GM23338 (cell line): ENCODE measurements at regions not wholly inside any gene's neighbourhood (a gene's known extent, or its start where the extent isn't known, plus 50 kb on each side); places are given as distances from the start of the nearest gene placed in this dataset.

ENCODE experiments used
- ATAC-seq: fragments of 200-7000 bp; cut with Tn5 transposase; 3 replicates; pipeline ENCODE4 v1.9.1; 2020
- DNase-seq: peaks from one replicate; pipeline ENCODE4 v3.0.0-alpha.2; 2015; ENCODE audit warnings: low spot score
- H2AFZ ChIP-seq: fragments of 200-600 bp; sonication (generic); 2 replicates; pipeline ENCODE4 v1.8.0; 2016; ENCODE audit warnings: antibody characterized with exemption, mild to moderate bottlenecking, moderate library complexity
- H3F3A ChIP-seq: fragments of 200-600 bp; sonication (generic); replicated peaks from 2 replicates; pipeline ENCODE4 v1.8.0; 2017; ENCODE audit warnings: antibody characterized with exemption, mixed run types, low read depth
- H3K27ac ChIP-seq: fragments of 200-600 bp; sonication (generic); 2 replicates; pipeline ENCODE4 v1.6.1; 2016; ENCODE audit warnings: low read depth
- H3K27me3 ChIP-seq: fragments of 200-600 bp; sonication (generic); 2 replicates; pipeline ENCODE4 v1.8.0; 2016; ENCODE audit warnings: mild to moderate bottlenecking, mixed run types, moderate library complexity; ENCODE audit not compliant: insufficient read depth
- H3K36me3 ChIP-seq: fragments of 200-600 bp; sonication (generic); 2 replicates; pipeline ENCODE4 v1.8.0; 2016; ENCODE audit warnings: mild to moderate bottlenecking; ENCODE audit not compliant: insufficient read depth
- H3K4me1 ChIP-seq: fragments of 200-600 bp; sonication (generic); 2 replicates; pipeline ENCODE4 v1.8.0; 2016; ENCODE audit warnings: mild to moderate bottlenecking, moderate library complexity; ENCODE audit not compliant: insufficient read depth
- H3K4me2 ChIP-seq: fragments of 200-600 bp; sonication (generic); 2 replicates; pipeline ENCODE4 v1.7.1; 2017; ENCODE audit warnings: mixed run types
- H3K4me3 ChIP-seq: fragments of 200-600 bp; sonication (generic); 2 replicates; pipeline ENCODE4 v1.6.1; 2016; ENCODE audit warnings: mixed run types
- H3K79me2 ChIP-seq: fragments of 200-600 bp; sonication (generic); replicated peaks from 2 replicates; pipeline ENCODE4 v1.8.0; 2017; ENCODE audit warnings: mild to moderate bottlenecking; ENCODE audit not compliant: insufficient read depth
- H3K9me2 ChIP-seq: fragments of 200-600 bp; sonication (generic); 2 replicates; pipeline ENCODE4 v1.8.0; 2017; ENCODE audit not compliant: insufficient read depth
- H4K20me1 ChIP-seq: fragments of 200-600 bp; sonication (generic); replicated peaks from 2 replicates; pipeline ENCODE4 v1.8.0; 2017; ENCODE audit warnings: mild to moderate bottlenecking; ENCODE audit not compliant: insufficient read depth
- H3K27ac Mint-ChIP-seq: 2 replicates; pipeline ENCODE4 v1.8.0; 2020; ENCODE audit warnings: inconsistent platforms, mild to moderate bottlenecking, moderate library complexity, mixed read lengths
- H3K27me3 Mint-ChIP-seq: 3 replicates; pipeline ENCODE4 v1.8.0; 2022; ENCODE audit warnings: low read depth, mild to moderate bottlenecking, moderate library complexity, mixed read lengths, inconsistent platforms; ENCODE audit not compliant: insufficient read depth, poor library complexity
- H3K36me3 Mint-ChIP-seq: 3 replicates; pipeline ENCODE4 v1.8.0; 2021; ENCODE audit warnings: low read depth, mild to moderate bottlenecking, inconsistent platforms, moderate library complexity, mixed read lengths
- H3K4me1 Mint-ChIP-seq: 3 replicates; pipeline ENCODE4 v1.8.0; 2020; ENCODE audit warnings: mild to moderate bottlenecking, inconsistent platforms, mixed read lengths
- H3K4me3 Mint-ChIP-seq: 3 replicates; pipeline ENCODE4 v1.8.0; 2021; ENCODE audit warnings: moderate library complexity, mild to moderate bottlenecking, inconsistent platforms, mixed read lengths
- H3K9me3 Mint-ChIP-seq: 3 replicates; pipeline ENCODE4 v1.8.0; 2020; ENCODE audit warnings: moderate library complexity, mild to moderate bottlenecking, inconsistent platforms, mixed read lengths
- CREB1 ChIP-seq: fragments of 250-450 bp; sonication (Bioruptor Pico); IDR thresholded peaks from 2 replicates; pipeline ENCODE4 v1.5.0; 2020; ENCODE audit warnings: low read depth, mild to moderate bottlenecking, moderate library complexity
- EZH2phosphoT487 ChIP-seq: fragments of 200-600 bp; sonication (generic); IDR thresholded peaks from one replicate; pipeline ENCODE4 v1.8.1; 2018; ENCODE audit warnings: antibody characterized with exemption; ENCODE audit not compliant: unreplicated experiment
- JUNB ChIP-seq: IDR thresholded peaks from one replicate; pipeline ENCODE4 v1.6.1; 2016; ENCODE audit warnings: antibody characterized with exemption; ENCODE audit not compliant: unreplicated experiment
- POLR2AphosphoS5 ChIP-seq: IDR thresholded peaks from 2 replicates; pipeline ENCODE4 v1.6.1; 2016; ENCODE audit warnings: antibody characterized with exemption, low read depth
- STAT1 ChIP-seq: IDR thresholded peaks from one replicate; pipeline ENCODE4 v1.6.1; 2016; ENCODE audit warnings: antibody characterized with exemption; ENCODE audit not compliant: unreplicated experiment
- ZNF331 ChIP-seq: fragments of 250-450 bp; sonication (Bioruptor Pico); IDR thresholded peaks from 2 replicates; pipeline ENCODE4 v1.5.0; 2020; ENCODE audit warnings: low read depth, mild to moderate bottlenecking, moderate library complexity
- TF ChIP-seq, protein P1 (sequence below): fragments of 250-450 bp; sonication (Bioruptor Pico); IDR thresholded peaks from 2 replicates; pipeline ENCODE4 v1.5.0; 2020; ENCODE audit warnings: mild to moderate bottlenecking, moderate library complexity
- TF ChIP-seq, protein P2 (sequence below): IDR thresholded peaks from 2 replicates; pipeline ENCODE4 v1.6.1; 2016; ENCODE audit warnings: antibody characterized with exemption

GRCh38 chr6:8953310-8953709 lies 518.0 kb upstream of the SLC35B3 start (continued):
- TF ChIP-seq, protein P1, sequence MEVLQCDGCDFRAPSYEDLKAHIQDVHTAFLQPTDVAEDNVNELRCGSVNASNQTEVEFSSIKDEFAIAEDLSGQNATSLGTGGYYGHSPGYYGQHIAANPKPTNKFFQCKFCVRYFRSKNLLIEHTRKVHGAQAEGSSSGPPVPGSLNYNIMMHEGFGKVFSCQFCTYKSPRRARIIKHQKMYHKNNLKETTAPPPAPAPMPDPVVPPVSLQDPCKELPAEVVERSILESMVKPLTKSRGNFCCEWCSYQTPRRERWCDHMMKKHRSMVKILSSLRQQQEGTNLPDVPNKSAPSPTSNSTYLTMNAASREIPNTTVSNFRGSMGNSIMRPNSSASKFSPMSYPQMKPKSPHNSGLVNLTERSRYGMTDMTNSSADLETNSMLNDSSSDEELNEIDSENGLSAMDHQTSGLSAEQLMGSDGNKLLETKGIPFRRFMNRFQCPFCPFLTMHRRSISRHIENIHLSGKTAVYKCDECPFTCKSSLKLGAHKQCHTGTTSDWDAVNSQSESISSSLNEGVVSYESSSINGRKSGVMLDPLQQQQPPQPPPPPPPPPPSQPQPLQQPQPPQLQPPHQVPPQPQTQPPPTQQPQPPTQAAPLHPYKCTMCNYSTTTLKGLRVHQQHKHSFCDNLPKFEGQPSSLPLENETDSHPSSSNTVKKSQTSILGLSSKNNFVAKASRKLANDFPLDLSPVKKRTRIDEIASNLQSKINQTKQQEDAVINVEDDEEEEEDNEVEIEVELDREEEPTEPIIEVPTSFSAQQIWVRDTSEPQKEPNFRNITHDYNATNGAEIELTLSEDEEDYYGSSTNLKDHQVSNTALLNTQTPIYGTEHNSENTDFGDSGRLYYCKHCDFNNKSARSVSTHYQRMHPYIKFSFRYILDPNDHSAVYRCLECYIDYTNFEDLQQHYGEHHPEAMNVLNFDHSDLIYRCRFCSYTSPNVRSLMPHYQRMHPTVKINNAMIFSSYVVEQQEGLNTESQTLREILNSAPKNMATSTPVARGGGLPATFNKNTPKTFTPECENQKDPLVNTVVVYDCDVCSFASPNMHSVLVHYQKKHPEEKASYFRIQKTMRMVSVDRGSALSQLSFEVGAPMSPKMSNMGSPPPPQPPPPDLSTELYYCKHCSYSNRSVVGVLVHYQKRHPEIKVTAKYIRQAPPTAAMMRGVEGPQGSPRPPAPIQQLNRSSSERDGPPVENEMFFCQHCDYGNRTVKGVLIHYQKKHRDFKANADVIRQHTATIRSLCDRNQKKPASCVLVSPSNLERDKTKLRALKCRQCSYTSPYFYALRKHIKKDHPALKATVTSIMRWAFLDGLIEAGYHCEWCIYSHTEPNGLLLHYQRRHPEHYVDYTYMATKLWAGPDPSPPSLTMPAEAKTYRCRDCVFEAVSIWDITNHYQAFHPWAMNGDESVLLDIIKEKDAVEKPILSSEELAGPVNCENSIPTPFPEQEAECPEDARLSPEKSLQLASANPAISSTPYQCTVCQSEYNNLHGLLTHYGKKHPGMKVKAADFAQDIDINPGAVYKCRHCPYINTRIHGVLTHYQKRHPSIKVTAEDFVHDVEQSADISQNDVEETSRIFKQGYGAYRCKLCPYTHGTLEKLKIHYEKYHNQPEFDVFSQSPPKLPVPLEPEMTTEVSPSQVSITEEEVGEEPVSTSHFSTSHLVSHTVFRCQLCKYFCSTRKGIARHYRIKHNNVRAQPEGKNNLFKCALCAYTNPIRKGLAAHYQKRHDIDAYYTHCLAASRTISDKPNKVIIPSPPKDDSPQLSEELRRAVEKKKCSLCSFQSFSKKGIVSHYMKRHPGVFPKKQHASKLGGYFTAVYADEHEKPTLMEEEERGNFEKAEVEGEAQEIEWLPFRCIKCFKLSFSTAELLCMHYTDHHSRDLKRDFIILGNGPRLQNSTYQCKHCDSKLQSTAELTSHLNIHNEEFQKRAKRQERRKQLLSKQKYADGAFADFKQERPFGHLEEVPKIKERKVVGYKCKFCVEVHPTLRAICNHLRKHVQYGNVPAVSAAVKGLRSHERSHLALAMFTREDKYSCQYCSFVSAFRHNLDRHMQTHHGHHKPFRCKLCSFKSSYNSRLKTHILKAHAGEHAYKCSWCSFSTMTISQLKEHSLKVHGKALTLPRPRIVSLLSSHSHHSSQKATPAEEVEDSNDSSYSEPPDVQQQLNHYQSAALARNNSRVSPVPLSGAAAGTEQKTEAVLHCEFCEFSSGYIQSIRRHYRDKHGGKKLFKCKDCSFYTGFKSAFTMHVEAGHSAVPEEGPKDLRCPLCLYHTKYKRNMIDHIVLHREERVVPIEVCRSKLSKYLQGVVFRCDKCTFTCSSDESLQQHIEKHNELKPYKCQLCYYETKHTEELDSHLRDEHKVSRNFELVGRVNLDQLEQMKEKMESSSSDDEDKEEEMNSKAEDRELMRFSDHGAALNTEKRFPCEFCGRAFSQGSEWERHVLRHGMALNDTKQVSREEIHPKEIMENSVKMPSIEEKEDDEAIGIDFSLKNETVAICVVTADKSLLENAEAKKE (CRISPR knock-in tag), result no peak
- TF ChIP-seq STAT1, result no peak
- TF ChIP-seq ZNF331 (CRISPR knock-in tag), result no peak
- TF ChIP-seq EZH2phosphoT487, result no peak
- TF ChIP-seq CREB1, result no peak
- TF ChIP-seq, protein P2, sequence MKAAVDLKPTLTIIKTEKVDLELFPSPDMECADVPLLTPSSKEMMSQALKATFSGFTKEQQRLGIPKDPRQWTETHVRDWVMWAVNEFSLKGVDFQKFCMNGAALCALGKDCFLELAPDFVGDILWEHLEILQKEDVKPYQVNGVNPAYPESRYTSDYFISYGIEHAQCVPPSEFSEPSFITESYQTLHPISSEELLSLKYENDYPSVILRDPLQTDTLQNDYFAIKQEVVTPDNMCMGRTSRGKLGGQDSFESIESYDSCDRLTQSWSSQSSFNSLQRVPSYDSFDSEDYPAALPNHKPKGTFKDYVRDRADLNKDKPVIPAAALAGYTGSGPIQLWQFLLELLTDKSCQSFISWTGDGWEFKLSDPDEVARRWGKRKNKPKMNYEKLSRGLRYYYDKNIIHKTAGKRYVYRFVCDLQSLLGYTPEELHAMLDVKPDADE, result no peak

- H3K36me3 Mint-ChIP-seq, result no peaks in the 10 kb centered on the region
- no peak for ATAC-seq
- no peak overlapping the region for H3K4me2 ChIP-seq
- H3K79me2 ChIP-seq, result no peaks in the 10 kb centered on the region
- H3K9me3 Mint-ChIP-seq, result no peaks in the 10 kb centered on the region
- no peaks in the 10 kb centered on the region for H3K27me3 ChIP-seq
- H2AFZ ChIP-seq, result no peak overlapping the region
- H3K36me3 ChIP-seq, result no peaks in the 10 kb centered on the region
- H4K20me1 ChIP-seq, result no peaks in the 10 kb centered on the region
- no peak for DNase-seq
- H3K27me3 Mint-ChIP-seq, result peaks cover 1% of the 10 kb centered on the region
- no peak overlapping the region for H3K27ac ChIP-seq
- H3K4me3 ChIP-seq, result no peak overlapping the region
- H3K4me1 ChIP-seq, result peaks cover 7% of the 10 kb centered on the region
- H3K4me1 Mint-ChIP-seq, result peaks cover 15% of the 10 kb centered on the region; the same call in 2 of the 3 replicates
- no peaks in the 10 kb centered on the region for H3F3A ChIP-seq
- H3K9me2 ChIP-seq, result no peaks in the 10 kb centered on the region
- H3K4me3 Mint-ChIP-seq, result no peak overlapping the region
- H3K27ac Mint-ChIP-seq, result no peak overlapping the region
- TF ChIP-seq POLR2AphosphoS5 (no peak), JUNB (no peak), ZNF331 (CRISPR knock-in tag) (no peak)
- TF ChIP-seq, protein P2, result no peak
- TF ChIP-seq, protein P1 (CRISPR knock-in tag), result no peak
Observed at GRCh38 chr6:8948733-8949132, 513.4 kb upstream of the SLC35B3 start.
